DMS79 treated with DMSO at 0.1 percent for 48 hours (cell line): ENCODE measurements at regions not wholly inside any gene's neighbourhood (a gene's known extent, or its start where the extent isn't known, plus 50 kb on each side); places are given as distances from the start of the nearest gene placed in this dataset.

ENCODE experiments used
- DNase-seq: peaks from one replicate; lab custom pipeline; 2025; lab: John Stamatoyannopoulos, UW

GRCh38 chr4:151887031-151887815 is 126.4 kb upstream of the GATB start:
- DNase-seq: no peak

GRCh38 chr4:151885123-151885522 is 124.3 kb upstream of the GATB start:
- no peak for DNase-seq

- no peak for DNase-seq
Observed at GRCh38 chr4:151883747-151884146, 122.9 kb upstream of the GATB start.

- DNase-seq: no peak
Observed at GRCh38 chr4:151882072-151882803, 121.4 kb upstream of the GATB start.

GRCh38 chr4:151879705-151880445 is 119.1 kb upstream of the GATB start:
- DNase-seq: no peak

- no peak for DNase-seq
Observed at GRCh38 chr4:151876381-151876988, 115.7 kb upstream of the GATB start.

- no peak for DNase-seq
Observed at GRCh38 chr4:151874328-151874727, 113.5 kb upstream of the GATB start.

- no peak for DNase-seq
Observed at GRCh38 chr4:151866592-151866918, 105.7 kb upstream of the GATB start.

- no peak for DNase-seq
Observed at GRCh38 chr4:151865744-151866591, 105.2 kb upstream of the GATB start.

GRCh38 chr4:151865312-151865711 is 104.5 kb upstream of the GATB start:
- DNase-seq: no peak

GRCh38 chr4:151864068-151864467 is 103.3 kb upstream of the GATB start:
- no peak for DNase-seq

GRCh38 chr4:151862766-151863165 is 102.0 kb upstream of the GATB start:
- no peak for DNase-seq

GRCh38 chr4:151860561-151861093 is 99.8 kb upstream of the GATB start:
- no peak for DNase-seq

- DNase-seq: no peak
Observed at GRCh38 chr4:151859641-151860040, 98.8 kb upstream of the GATB start.

- DNase-seq: no peak
Observed at GRCh38 chr4:151858356-151858755, 97.5 kb upstream of the GATB start.

- DNase-seq: no peak
Observed at GRCh38 chr4:151857368-151857767, 96.6 kb upstream of the GATB start.

- no peak for DNase-seq
Observed at GRCh38 chr4:151855747-151856146, 94.9 kb upstream of the GATB start.

GRCh38 chr4:151854731-151855130 is 93.9 kb upstream of the GATB start:
- no peak for DNase-seq

GRCh38 chr4:151853034-151853433 is 92.2 kb upstream of the GATB start:
- no peak for DNase-seq

GRCh38 chr4:151852202-151852601 is 91.4 kb upstream of the GATB start:
- no peak for DNase-seq

- DNase-seq: no peak
Observed at GRCh38 chr4:151851354-151851753, 90.5 kb upstream of the GATB start.
